HEK293T (cell line): ENCODE measurements at regions not wholly inside any gene's neighbourhood (a gene's known extent, or its start where the extent isn't known, plus 50 kb on each side); places are given as distances from the start of the nearest gene placed in this dataset.

Experiments used
- BHLHE40 ChIP-seq: fragments of 450-650 bp; IDR thresholded peaks from 2 replicates; pipeline ENCODE4 v1.6.1; 2016; ENCODE audit warnings: mild to moderate bottlenecking, moderate library complexity, borderline replicate concordance
- FOXA1 ChIP-seq: fragments of 450-650 bp; IDR thresholded peaks from 2 replicates; pipeline ENCODE4 v1.6.1; 2016; ENCODE audit warnings: mild to moderate bottlenecking
- PKNOX1 ChIP-seq: fragments of 450-650 bp; IDR thresholded peaks from 2 replicates; pipeline ENCODE4 v1.6.1; 2016

- TF ChIP-seq PKNOX1: no peak
- TF ChIP-seq BHLHE40: no peak
- TF ChIP-seq FOXA1: no peak
Measured at GRCh38 chr5:15080219-15080618, 208.6 kb upstream of the ANKH start.
